Activated CD8-positive, alpha-beta memory T cell treated with anti-CD3 and anti-CD28 coated beads, Interleukin-2, amount 50 U/mL, for 24 hours (primary cell): ENCODE measurements at regions not wholly inside any gene's neighbourhood (a gene's known extent, or its start where the extent isn't known, plus 50 kb on each side); places are given as distances from the start of the nearest gene placed in this dataset.

Experiments used
- DNase-seq: peaks from one replicate; pipeline ENCODE4 v3.0.0-alpha.2; 2020; ENCODE audit errors: extremely low read depth

DNA sequence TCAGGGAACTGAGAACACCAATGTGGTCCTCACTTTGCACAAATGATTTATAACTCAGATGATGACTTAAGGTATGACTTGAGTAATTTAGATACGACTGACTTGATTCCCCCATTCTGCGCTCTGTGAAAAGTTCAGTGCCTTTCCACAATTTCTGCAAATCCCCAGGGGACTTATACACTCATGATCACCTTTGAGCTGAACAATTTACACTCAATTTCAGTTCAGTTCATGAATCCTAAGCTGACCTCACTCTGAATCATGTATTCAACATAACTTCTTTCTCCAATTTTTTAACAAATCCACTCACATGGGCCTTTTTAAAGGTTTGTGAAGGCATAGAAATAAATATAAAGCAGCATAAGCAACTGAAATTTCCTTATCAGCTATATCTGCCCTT is 274.2 kb downstream of the FAM76B start:
- DNase-seq, result no peak

DNA sequence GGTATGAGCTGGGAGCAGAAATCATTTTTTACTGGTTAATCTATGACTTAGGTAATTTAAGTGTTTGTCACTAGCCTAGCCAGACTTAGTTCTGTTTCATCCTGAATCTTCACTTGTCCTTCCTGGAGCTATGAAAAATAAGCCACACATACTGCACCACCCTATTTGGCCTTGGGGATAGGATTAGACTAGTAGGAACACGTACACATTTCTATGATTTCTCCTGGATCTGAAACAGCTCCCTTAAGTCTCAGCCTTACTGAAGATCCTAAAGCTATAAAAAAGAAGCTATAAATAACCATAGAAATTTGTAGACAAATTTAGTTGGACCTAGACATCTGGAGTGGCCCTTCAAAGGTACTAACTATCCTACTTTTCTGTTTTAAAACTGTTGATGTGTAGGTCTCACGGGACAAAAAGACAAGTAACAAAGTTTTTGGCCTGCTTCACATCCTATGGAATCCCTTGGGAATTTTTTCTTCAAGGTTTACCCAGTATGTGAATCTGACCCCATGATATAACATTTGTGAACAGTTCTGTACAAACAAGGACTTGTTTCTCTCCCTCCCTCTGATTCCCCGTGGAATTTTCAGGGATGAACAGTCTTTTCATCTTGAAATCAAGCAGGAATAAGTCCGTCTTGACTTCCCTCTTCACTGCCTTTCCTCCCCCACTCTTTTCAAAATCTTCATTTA is 275.0 kb downstream of the FAM76B start:
- DNase-seq, result no peak

GRCh38 chr11:95512682-95513081 is 276.9 kb downstream of the FAM76B start:
- no peak for DNase-seq

- no peak for DNase-seq
These were observed 277.4 kb downstream of the FAM76B start for GRCh38 chr11:95512177-95512576.

DNA sequence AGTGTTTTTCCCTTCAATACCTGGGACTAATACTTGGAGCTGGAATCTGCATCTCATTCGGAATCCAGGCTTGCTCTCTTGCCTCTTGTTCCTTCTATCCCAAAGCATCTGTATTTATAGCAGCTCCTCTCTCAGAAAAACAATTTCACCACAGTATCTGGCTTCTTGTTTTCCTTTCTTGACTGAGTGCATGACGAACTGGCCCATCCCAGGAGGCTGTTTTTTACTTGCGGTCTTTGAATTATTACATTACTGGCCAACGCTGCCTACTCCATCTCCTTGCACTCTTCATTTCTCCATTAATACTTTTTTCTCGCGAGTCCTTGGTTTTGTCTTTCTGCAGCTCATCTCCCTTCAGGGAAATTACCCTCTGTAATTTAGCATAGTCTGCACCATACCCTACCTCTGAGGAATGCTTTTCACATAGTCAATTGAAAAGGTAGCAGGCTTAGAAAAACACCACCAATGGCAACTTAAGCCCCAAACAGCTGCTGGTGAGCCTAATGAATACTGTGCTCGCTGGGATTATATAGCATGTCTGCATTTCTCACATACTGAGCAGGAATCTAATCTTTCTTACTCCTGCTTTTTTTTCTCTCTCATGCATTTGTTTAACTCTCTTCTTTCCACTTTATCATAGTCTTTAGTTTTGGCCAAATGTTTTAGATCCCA is 277.4 kb upstream of the SESN3 start:
- no peak for DNase-seq

- DNase-seq, result no peak
These were observed 276.8 kb upstream of the SESN3 start for GRCh38 chr11:95507794-95508193.

- DNase-seq, result no peak
These were observed 275.8 kb upstream of the SESN3 start for GRCh38 chr11:95506777-95507176.

- no peak for DNase-seq
These were observed 275.0 kb upstream of the SESN3 start for GRCh38 chr11:95505927-95506426.

DNA sequence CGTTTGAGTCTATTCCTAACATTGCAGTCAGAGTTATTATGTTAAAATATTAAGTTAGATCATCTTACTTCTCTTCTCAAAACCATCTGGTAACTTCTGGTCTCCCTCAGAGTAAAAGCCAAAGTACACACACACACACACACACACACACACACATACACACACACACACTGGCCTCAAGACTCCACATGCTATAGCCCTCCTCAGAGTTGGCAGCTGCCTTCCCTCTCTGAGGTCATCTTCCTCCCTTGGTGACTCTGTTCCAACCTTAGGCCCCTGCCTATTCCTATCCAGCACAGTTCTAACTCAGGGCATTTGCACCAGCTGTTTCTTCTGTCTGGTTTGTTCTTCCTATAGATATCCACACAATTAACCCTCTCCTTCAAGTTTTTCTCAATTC is 272.0 kb upstream of the SESN3 start:
- no peak for DNase-seq

- no peak for DNase-seq
These were observed 271.5 kb upstream of the SESN3 start for GRCh38 chr11:95502522-95502921.

- DNase-seq, result no peak
These were observed 270.8 kb upstream of the SESN3 start for GRCh38 chr11:95501761-95502266.

GRCh38 chr11:95500466-95500865 is 269.5 kb upstream of the SESN3 start:
- no peak for DNase-seq

DNA sequence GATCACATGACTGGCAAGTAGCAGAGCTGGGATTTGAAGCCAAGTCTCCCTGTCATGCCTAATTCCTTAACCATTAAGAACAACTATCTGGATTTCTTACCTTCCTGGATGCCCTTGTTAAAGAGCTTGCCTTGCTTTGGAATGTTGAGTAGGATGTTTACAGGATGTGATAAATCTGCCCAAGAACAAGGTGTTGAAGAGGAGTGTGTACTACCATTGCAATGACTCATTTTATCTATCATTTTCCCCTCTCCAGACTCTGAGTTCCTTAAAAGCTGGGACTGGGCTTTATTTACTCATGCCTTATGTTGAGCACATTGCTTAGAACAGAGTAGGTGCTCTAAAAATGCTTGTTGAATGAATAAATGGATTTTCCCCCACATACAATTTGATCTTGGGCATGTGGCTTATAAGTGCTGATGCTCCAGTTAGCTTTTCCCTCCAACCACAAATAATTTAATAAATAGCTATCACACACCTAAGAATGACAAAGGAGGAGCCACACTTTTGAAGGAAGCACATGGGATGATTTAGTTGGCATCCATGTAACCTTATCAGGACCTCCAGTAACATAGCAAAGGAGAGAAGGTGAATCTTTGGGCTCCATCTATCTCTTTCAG is 268.6 kb upstream of the SESN3 start:
- DNase-seq, result no peak

- no peak for DNase-seq
These were observed 267.9 kb upstream of the SESN3 start for GRCh38 chr11:95498722-95499425.

DNA sequence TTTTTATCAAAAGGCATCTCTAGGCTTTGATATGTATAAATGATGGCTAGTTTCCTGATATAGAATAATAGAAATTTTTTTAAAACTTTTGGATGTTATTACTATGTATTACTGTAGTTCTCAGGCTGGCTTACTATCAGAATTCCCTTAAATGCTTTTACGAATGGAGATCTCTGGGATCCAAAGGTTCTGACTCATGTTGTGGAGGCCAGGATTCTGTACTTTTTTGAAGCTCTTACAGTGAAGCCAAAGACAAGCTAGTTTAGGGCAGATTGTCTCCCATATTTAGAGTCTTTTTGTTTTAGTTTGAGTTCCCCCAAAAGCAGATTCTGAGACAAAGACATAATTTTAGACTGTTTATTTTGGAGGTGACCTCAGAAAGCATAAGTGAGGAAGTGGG is 265.9 kb upstream of the SESN3 start:
- DNase-seq, result no peak

DNA sequence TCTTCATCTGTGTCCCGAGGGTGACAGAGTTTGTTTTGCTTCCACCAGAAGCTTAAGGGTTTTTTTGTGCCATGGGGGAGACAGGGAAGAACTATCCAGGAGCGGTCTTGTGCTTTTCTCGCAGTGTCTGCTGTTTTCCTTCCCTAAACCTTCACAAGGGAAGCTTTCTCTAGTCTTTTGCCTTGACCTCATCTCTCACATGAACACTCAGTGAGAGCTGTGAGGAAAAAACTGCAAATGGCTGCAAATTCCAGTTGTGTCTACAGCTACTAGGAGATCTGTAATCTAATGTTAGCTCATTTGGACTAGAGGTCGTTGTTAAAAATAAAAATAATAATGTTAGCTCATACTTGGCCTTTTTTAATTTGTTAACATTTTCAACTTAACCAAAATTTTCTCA is 264.7 kb upstream of the SESN3 start:
- no peak for DNase-seq

DNA sequence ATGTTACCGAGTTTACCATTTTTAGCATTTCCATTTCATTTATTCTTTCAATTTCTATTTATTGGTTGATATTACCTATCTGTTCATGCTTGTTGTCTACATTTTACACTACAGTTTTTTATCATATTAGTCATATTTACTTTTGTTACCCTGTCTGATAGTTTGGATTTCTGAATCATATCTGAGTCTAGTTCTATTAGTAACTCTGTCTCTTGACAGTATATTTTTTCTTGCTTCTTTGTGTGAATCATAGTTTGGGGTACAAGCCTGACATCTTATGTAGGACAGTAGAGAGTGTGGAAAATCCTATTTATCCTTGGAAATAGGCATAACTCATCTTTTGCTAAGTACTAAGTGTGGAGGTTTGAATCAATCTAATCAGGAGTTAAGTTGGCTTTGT is 263.9 kb upstream of the SESN3 start:
- no peak for DNase-seq

DNA sequence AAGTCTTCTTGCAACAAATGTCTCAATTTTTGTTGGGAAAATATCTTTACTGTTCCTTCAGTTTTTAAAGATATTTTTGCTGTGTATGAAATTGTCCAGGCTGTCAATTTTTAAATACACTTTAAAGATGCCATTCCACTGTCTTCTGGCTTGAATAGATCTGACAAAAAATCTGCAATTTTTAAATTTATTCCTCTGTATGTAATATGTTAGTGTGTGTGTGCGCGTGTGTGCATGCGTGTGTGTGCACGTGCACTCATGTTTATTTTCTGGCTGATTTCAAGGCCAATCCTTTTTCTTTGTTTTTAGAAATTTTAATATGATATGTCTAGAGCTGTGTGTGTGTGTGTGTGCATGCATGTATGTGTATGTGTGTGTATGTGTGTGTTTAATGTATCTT is 263.2 kb upstream of the SESN3 start:
- no peak for DNase-seq

GRCh38 chr11:95490625-95491024 is 259.6 kb upstream of the SESN3 start:
- no peak for DNase-seq

DNA sequence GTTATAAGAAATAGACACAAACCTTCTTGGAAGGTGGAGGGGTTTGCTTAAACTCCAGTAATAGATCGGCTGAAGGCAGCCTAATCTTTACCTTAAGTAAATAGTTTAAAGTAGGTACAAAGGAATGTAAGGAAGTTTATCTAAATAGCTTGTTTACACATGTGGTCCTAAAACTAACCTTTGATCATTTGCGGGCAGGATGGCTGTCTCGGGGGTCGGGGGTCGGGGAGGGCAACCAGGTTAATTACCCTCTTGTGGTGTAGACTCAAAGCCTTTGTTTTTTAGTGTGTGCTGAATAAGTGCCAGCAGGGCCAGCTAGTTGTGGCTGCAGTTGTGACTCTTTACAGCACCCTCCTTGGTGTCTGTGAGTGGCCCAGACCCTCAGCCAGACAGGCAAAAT is 256.9 kb upstream of the SESN3 start:
- no peak for DNase-seq

DNA sequence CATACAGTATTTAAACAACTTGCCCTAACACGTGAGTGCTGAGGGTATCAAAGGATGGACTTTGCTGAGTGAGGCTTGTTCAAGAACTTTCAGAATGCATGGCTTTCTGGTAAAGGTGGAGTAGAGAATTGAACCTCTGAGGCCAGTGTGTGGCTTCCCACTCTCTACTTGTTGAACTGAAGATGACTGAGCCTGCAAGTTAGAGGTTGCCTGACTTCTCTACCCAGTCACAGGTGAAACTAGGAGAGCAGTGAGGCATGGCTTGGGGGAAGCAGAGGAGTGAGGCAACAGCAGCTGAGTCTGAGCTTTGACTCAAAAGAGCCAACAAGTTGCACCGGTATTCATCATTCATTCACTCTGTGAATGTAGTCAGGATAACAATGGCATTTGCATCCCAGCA is 256.4 kb upstream of the SESN3 start:
- no peak for DNase-seq

DNA sequence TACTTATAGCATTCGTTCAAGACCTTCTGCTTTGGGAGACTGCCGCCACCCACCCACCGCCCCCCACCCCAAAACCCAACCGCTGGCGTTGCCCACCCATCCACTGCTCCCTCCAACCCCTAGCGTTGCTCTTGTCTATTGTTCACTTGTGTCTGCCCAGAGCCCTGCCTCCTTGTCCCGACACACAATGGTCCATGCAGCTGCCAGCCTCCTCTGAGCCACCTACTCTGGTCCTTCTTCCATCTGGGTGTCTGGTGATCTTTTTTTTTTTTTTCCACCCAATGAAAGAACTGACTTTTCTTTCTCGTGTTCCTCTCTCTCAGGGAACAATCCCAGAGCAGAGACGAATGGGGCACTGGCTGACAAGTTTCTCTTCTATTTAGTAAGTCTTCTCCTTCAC is 256.0 kb upstream of the SESN3 start:
- no peak for DNase-seq
